Activated T-cell treated with anti-CD3 and anti-CD28 coated beads, Interleukin-2, amount 50 U/mL, for 48 hours (primary cell): ENCODE measurements at regions not wholly inside any gene's neighbourhood (a gene's known extent, or its start where the extent isn't known, plus 50 kb on each side); places are given as distances from the start of the nearest gene placed in this dataset.
"Not testable (repeated sequence)": the region's sequence is repeated elsewhere in the genome, so short reads cannot be mapped to it uniquely, and the experiment has no call there.

Source experiments
- DNase-seq, 2 experiments: peaks; one replicate each; pipeline ENCODE4 v3.0.0-alpha.2; 2020

- DNase-seq = no peak
These were observed 342.6 kb downstream of the DMAC1 start for GRCh38 chr9:7456793-7457530.

DNA sequence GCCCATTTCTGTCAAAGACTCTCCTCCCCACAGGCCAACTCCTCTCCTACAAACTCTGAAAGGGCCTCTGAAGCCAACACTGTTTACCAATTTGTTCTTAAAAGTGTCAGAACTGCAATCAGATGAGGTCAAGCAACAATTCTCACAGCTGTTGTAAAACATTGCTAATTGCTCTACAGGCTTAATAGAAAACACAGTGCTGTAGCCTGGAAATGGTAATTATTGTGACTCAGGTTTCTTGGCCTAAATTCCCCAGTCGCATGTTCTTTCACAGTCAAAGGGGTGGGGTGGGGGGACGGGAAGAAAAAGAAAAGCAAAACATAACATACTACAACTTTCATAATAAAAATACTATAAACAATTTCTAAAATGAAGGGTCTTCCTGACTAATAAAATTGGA, 343.2 kb downstream of the DMAC1 start:
- DNase-seq = no peak

DNA sequence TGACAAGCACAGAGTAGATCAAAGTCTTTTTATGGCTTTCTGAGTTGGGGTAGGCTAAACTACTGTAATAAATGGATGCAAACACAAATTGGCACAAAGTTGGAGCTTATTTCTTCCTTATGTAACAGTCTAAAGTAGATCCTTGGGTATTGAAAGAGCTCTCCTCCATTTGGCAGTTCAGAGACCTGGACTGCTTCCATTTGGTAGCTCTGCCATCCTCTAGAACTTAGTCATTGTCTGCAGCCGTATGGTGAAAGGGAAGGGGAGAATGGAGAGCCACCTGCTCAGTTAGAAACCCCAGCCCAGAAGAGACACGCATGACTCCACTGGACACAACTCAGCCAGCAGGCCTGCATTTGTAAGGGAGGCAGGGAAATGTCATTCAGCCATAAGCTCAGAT, 345.0 kb downstream of the DMAC1 start:
- no peak for DNase-seq

GRCh38 chr9:7452378-7452777, 347.2 kb downstream of the DMAC1 start:
- no peak for DNase-seq

GRCh38 chr9:7451062-7451461, 348.5 kb downstream of the DMAC1 start:
- DNase-seq = no peak

GRCh38 chr9:7443541-7443940, 356.0 kb downstream of the DMAC1 start:
- DNase-seq = no peak

GRCh38 chr9:7439355-7439995, 360.1 kb downstream of the DMAC1 start:
- DNase-seq = no peak

DNA sequence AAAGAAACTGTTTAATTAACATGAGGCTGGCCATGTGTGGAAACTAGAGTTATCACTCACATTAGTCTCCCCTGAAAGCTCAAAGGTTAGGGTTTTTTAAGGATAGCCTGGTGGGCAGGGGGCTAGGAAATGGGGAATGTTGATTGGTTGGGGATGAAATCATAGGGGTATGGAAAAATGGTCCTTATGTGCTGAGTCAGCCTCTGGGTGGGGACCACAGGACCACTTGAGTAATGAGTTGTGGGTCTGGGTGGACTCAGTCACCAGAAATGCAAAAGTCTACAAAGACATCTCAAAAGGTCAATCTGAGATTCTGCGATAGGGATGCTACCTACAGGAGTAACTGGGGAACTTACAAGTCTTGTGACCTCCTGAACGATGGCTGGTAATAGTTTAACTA, 362.8 kb downstream of the DMAC1 start:
- DNase-seq = no peak

DNA sequence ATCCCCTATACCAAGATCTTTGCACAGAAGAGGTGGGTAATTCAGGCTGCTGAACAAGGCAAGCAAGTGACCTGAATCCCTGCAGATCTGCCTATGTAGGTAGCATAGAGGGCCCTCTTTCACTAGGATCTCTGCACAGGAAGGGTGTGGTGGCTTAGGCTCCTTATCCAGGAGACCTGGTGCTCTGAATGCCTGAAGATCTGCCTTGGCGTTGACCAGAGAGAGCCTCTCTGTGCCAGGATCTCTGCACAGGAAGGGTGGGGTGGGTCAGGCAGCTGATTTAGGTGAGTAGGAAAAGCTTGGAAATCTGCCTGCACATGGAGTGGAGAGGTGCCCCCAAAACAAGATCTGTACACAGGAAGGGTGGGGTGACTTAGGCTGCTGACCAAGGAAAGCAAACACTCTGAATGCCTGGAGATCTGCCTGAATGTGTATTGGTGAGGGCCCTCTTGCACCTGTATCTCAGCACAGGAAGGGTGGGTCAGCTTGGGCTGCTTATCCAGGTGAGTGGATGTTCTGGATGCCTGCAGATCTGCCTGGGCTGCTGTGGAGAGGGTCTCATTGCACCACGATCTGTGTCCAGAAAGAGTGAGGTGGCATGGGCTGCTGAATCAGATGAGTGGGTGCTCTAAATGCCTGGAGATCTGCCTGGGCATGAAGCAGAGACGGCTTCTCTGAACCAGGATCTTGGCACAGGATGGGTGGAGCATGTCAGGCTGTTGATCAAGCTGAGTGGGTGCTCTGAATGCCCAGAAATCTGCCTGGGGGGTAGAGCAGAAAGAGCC, 365.9 kb downstream of the DMAC1 start:
- no peak for DNase-seq

DNA sequence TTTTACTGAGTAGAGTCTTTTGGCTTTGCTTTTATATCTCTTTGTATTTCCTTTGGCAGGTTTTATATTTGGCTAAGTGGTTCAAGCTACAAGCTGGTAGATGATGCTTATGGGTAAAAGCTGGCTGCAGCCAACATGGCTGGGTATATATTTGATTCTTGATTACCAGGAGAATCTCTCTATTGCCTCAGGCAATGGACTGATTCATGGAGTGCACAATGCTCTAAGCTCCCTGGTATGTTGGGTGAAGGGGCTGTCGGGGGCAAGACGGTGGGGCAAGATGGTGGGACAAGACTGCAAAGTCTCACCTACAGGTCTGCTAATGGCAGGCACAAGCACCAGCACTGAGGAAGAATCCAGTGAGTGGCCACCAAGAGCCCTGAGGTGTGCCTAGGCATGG, 366.6 kb downstream of the DMAC1 start:
- no peak for DNase-seq

GRCh38 chr9:7417397-7417796, 382.2 kb downstream of the DMAC1 start:
- DNase-seq = not testable (repeated sequence)

GRCh38 chr9:7415836-7416235, 383.7 kb downstream of the DMAC1 start:
- no peak for DNase-seq

GRCh38 chr9:7408845-7409244, 390.7 kb downstream of the DMAC1 start:
- DNase-seq = no peak

DNA sequence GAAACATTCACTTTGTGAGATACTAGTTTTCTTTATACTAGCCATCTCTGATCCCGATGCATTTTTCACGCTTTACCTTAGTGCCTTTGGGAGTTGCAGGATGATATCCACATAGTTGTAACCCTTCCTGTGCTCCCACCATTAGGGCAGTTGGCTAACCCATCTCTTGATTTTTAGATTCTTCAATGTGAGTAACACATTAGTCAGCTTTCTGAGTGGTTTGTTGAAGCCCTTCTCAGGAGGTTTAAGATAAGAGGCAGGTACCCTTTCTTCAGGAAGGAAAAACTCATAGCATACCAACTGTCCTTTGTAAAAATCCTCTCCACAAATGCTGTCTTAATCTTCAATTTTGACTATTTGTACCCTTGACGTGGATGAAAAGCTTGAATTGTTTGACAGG, 392.3 kb downstream of the DMAC1 start:
- DNase-seq = no peak

DNA sequence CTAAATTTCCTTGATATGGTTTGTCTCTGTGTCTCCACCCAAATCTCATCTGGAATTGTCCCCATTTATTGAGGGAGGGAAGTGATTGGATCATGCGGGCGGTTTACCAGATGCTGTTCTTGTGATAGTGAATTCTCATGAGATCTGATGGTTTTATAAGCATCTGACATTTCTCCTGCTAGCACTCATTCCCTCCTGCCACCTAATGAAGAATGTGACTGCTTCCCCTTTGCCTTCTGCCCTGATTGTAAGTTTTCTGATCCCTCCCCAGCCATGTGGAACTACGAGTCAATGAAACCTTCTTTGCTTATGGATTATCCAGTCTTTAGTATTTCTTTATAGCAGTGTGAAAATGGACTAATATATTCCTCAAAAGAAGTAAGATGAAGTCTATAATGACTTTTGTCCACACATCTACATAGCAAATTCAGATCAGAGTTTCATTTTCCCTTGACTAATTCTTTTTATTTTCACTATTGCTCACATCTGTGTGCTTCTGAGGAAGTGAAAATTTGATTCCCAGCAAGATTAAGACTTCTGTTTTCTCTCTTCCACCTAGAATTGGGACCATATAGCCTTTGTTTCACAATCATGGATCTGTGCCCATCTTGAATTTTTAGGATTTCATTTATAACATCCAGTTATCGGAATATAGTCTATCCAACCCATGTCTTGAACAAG, 393.5 kb downstream of the DMAC1 start:
- no peak for DNase-seq

GRCh38 chr9:7403839-7404487, 395.6 kb downstream of the DMAC1 start:
- no peak for DNase-seq

DNA sequence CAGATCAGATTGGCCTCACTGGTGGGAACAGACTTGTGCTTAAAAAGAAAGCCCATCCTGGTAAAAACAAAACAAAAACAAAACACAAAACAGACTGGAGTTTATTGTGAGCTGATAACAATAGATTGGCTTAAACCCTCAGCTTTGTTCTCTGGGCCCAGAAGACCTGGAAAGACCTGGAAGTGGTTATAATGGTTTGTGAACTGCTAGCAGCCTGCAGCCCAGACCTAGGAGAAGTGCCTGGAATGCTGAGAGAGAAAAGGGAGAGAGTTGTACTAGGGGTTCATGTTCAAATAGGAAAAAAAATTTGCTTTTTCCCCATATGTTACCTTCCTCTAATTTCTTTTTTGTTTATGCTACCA, 396.6 kb downstream of the DMAC1 start:
- DNase-seq = no peak

- no peak for DNase-seq
These were observed 397.1 kb downstream of the DMAC1 start for GRCh38 chr9:7402334-7403027.

- no peak for DNase-seq
These were observed 398.5 kb downstream of the DMAC1 start for GRCh38 chr9:7401116-7401515.

- no peak for DNase-seq
These were observed 405.4 kb downstream of the DMAC1 start for GRCh38 chr9:7394002-7394774.

GRCh38 chr9:7392148-7392547, 407.4 kb downstream of the DMAC1 start:
- no peak for DNase-seq

GRCh38 chr9:7388755-7389154, 410.8 kb downstream of the DMAC1 start:
- no peak for DNase-seq
